RWPE2 (cell line): ENCODE measurements at regions not wholly inside any gene's neighbourhood (a gene's known extent, or its start where the extent isn't known, plus 50 kb on each side); places are given as distances from the start of the nearest gene placed in this dataset.

ENCODE experiments used
- ATAC-seq: fragments of 200-7000 bp; cut with Tn5 transposase; 3 replicates; pipeline ENCODE4 v1.9.1; 2021; ENCODE audit warnings: low read depth
- DNase-seq: peaks from one replicate; pipeline ENCODE4 v3.0.0-alpha.2; 2020; ENCODE audit warnings: low spot score
- H3K27ac ChIP-seq: fragments of 450-650 bp; 2 replicates; pipeline ENCODE4 v1.5.1; 2017; ENCODE audit warnings: mild to moderate bottlenecking; ENCODE audit not compliant: poor library complexity, severe bottlenecking
- H3K27me3 ChIP-seq: fragments of 250-450 bp; sonication (Bioruptor Pico); 2 replicates; pipeline ENCODE4 v1.5.1; 2021; ENCODE audit warnings: mild to moderate bottlenecking, moderate library complexity; ENCODE audit not compliant: insufficient read depth, poor library complexity, severe bottlenecking
- H3K36me3 ChIP-seq: fragments of 250-450 bp; sonication (Bioruptor Pico); 2 replicates; pipeline ENCODE4 v1.5.1; 2020; ENCODE audit warnings: low read depth, mild to moderate bottlenecking, moderate library complexity
- H3K4me1 ChIP-seq: fragments of 250-450 bp; sonication (Bioruptor Pico); 2 replicates; pipeline ENCODE4 v1.5.1; 2021; ENCODE audit warnings: mild to moderate bottlenecking, moderate library complexity; ENCODE audit not compliant: insufficient read depth, poor library complexity, severe bottlenecking
- H3K4me3 ChIP-seq: fragments of 250-450 bp; sonication (Bioruptor Pico); 2 replicates; pipeline ENCODE4 v1.5.1; 2021; ENCODE audit warnings: mild to moderate bottlenecking, moderate library complexity; ENCODE audit not compliant: severe bottlenecking
- H3K9me3 ChIP-seq: fragments of 250-450 bp; sonication (Bioruptor Pico); 2 replicates; pipeline ENCODE4 v1.5.1; 2021; ENCODE audit warnings: mild to moderate bottlenecking, moderate library complexity; ENCODE audit not compliant: severe bottlenecking
- CTCF ChIP-seq: fragments of 450-650 bp; IDR thresholded peaks from one replicate; pipeline ENCODE4 v1.5.1; 2017; ENCODE audit warnings: mild to moderate bottlenecking, moderate library complexity; ENCODE audit not compliant: poor library complexity, severe bottlenecking

- H3K27ac ChIP-seq: no peak overlapping the region
- H3K9me3 ChIP-seq: no peaks in the 10 kb centered on the region
- no peak for TF ChIP-seq CTCF
- no peaks in the 10 kb centered on the region for H3K36me3 ChIP-seq
- H3K4me3 ChIP-seq: no peak overlapping the region
- no peaks in the 10 kb centered on the region for H3K4me1 ChIP-seq
- no peaks in the 10 kb centered on the region for H3K27me3 ChIP-seq
- no peak for DNase-seq
- no peak for ATAC-seq
These were observed 188.0 kb upstream of the ADCY2 start for GRCh38 chr5:7207979-7208378.

- Histone ChIP-seq H3K9me3 (no peaks in the 10 kb centered on the region), H3K4me3 (no peak overlapping the region), H3K4me1 (no peaks in the 10 kb centered on the region), H3K27me3 (no peaks in the 10 kb centered on the region), H3K36me3 (no peaks in the 10 kb centered on the region), H3K27ac (no peak overlapping the region)
- TF ChIP-seq CTCF: no peak
- DNase-seq: no peak
- ATAC-seq: no peak
These were observed 187.0 kb upstream of the ADCY2 start for GRCh38 chr5:7208938-7209337.

- H3K4me1 ChIP-seq: no peaks in the 10 kb centered on the region
- no peak for ATAC-seq
- H3K36me3 ChIP-seq: no peaks in the 10 kb centered on the region
- TF ChIP-seq CTCF: no peak
- no peak for DNase-seq
- no peaks in the 10 kb centered on the region for H3K9me3 ChIP-seq
- no peaks in the 10 kb centered on the region for H3K27me3 ChIP-seq
- no peak overlapping the region for H3K27ac ChIP-seq
- H3K4me3 ChIP-seq: no peak overlapping the region
These were observed 186.3 kb upstream of the ADCY2 start for GRCh38 chr5:7209658-7210057.

- no peak for TF ChIP-seq CTCF
- Histone ChIP-seq H3K27ac (no peak overlapping the region), H3K36me3 (no peaks in the 10 kb centered on the region), H3K4me3 (no peak overlapping the region), H3K4me1 (no peaks in the 10 kb centered on the region), H3K27me3 (no peaks in the 10 kb centered on the region), H3K9me3 (no peaks in the 10 kb centered on the region)
- no peak for DNase-seq
- ATAC-seq: no peak
These were observed 185.4 kb upstream of the ADCY2 start for GRCh38 chr5:7210549-7210948.

GRCh38 chr5:7213525-7213924 is 182.4 kb upstream of the ADCY2 start:
- no peak for TF ChIP-seq CTCF
- no peak for ATAC-seq
- no peaks in the 10 kb centered on the region for H3K36me3 ChIP-seq
- no peak overlapping the region for H3K27ac ChIP-seq
- H3K9me3 ChIP-seq: no peaks in the 10 kb centered on the region
- DNase-seq: no peak
- H3K4me1 ChIP-seq: no peaks in the 10 kb centered on the region
- no peak overlapping the region for H3K4me3 ChIP-seq
- H3K27me3 ChIP-seq: no peaks in the 10 kb centered on the region
